ENCODE measurements at regions not wholly inside any gene's neighbourhood (a gene's known extent, or its start where the extent isn't known, plus 50 kb on each side); places are given as distances from the start of the nearest gene placed in this dataset.

DNA sequence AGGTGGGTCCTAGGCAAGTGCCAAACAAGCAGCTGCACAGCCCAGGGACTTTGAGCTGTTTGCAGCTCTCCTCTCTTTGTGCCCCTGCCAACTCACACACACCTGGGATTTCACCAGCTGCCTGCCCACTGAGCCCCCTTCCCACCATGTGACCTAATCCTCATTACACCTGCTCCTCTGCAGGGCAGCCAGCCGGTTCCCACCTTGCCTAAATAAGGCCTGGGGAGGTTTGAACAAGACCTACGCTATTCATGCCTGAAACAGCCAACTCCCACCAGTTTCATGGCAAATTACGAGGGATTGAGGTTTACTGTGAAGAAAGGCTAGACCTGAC lies 92.6 kb upstream of the SOX4 start:
- FAIRE-seq = no peak
- TF ChIP-seq POLR2A (IDR thresholded peaks at IDR 0.05; ENCODE audit: low read depth, low read length) = no peak
- DNase-seq (ENCODE audit: insufficient read length, low spot score) = no peak

DNA sequence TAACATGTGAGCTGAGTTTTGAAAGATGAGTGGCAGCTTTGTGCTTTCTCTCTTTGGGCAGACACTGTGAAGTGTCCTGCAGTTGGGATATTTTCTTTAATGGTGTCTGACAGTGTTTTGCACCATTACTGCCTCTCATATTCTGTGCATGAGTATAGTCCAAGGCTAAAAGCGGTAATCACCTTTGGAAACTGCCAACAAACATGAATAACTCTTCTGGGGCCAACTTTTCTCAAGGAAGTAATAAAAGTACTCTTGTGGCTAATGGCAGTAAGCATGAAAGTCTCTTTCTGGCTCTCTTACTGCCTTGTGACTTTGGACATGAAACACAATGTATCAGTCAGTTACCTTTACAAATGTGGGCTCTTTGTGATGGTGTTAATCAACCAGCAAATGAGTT lies 91.7 kb upstream of the SOX4 start:
- TF ChIP-seq POLR2A (IDR thresholded peaks at IDR 0.05; ENCODE audit: low read depth, low read length) = no peak
- FAIRE-seq (no peak), DNase-seq (ENCODE audit: insufficient read length, low spot score) (no peak)

DNA sequence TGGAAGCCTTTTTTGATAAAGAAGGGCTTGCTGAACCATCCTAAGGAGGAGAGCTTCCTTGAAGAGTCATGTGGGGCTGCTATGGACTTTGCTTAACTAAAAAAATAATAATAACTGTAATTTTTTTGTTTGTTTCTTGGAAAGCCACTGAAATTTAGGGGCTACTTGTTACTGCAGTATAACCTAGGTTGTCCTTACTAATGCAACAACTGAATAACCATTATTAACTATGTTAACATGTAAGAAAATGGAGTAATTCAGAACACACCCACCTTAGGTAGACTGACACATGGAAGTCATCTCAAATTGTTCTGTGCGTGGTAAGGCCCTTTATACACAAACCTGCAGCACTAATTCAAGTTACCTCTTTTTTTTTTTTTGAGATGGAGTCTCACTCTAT lies 90.9 kb upstream of the SOX4 start:
- no peak for FAIRE-seq
- TF ChIP-seq POLR2A (IDR thresholded peaks at IDR 0.05; ENCODE audit: low read depth, low read length) = no peak
- no peak for DNase-seq (ENCODE audit: insufficient read length, low spot score)

DNA sequence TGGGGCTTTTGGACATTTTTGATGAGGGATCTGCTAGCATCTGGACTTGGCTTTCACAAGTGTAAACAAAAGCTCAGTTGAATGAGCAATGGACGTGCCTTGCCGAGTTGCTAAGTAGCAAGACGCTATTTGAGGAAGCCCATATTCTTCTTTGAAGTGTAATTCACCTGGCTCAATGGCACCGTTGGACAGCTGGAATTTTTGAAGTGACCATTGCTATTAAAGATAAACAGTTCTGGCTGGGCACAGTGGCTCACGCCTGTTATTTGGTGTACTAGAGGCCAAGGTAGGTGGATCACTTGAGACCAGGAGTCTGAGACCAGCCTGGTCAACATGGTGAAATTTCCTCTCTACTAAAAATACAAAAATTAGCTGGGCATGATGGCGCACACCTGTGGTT lies 88.8 kb upstream of the SOX4 start:
- no peak for FAIRE-seq
- no peak for DNase-seq (ENCODE audit: insufficient read length, low spot score)
- TF ChIP-seq POLR2A (IDR thresholded peaks at IDR 0.05; ENCODE audit: low read depth, low read length) = no peak

DNA sequence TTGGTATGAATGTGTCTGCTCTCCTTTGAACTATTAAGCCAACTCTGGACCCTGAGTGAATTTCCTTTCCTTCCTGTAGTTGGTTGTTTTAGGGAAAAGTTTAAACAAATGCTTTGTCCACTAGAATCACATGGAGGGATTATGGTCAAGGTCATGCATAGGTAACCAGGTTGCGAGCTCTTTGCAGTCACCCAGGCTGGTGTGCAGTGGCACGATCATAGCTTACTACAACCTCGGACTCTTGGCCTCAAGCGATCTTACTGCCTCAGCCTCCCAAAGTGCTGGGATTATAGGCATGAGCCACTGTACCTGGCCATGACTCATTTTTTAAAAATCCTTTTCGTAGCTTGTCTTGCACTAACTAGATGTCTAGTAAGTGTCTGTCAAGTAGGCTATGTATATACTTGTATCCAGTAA lies 88.0 kb upstream of the SOX4 start:
- no peak for DNase-seq (ENCODE audit: insufficient read length, low spot score)
- TF ChIP-seq POLR2A (IDR thresholded peaks at IDR 0.05; ENCODE audit: low read depth, low read length) = no peak
- no peak for FAIRE-seq

DNA sequence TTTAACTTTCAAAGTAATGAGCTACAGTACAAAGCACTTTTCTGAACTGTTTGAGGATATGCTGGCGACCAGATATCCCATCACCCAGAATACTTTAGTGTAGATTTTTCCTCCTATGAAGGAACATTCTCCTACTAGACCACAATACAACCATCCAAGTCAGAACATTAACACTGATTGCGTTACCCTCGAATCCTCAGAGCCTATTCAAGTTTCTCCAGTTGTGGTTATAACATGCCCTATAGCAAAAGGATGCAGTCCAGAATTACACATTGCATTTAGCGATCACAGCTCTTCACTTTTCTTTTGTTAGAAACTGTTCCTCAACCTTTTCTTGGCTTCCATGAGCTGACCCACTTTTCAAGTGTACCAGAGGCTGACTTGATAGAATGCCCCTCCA lies 87.4 kb upstream of the SOX4 start:
- no peak for TF ChIP-seq POLR2A (IDR thresholded peaks at IDR 0.05; ENCODE audit: low read depth, low read length)
- DNase-seq (ENCODE audit: insufficient read length, low spot score) = no peak
- no peak for FAIRE-seq

DNA sequence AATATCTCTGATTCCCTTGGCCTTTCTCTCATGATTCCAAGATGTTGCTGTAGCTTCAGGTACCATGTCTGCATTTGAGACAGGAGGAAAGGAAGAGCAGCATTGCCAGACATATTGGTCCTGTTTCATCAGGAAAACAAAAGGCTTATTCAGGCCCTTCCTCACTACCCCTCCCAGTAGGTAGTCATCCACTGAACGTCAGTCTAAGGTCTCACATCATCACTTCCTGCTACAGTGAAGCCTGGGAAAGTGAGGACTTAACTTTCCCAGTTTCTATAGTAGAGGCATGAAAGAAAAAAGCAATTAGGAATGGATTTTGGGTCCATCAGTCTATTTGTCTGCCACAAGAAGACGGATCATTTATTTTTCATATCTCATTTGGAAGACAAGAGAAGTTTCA lies 85.7 kb upstream of the SOX4 start:
- DNase-seq (ENCODE audit: insufficient read length, low spot score) (no peak), FAIRE-seq (no peak)
- TF ChIP-seq POLR2A (IDR thresholded peaks at IDR 0.05; ENCODE audit: low read depth, low read length) = no peak

DNA sequence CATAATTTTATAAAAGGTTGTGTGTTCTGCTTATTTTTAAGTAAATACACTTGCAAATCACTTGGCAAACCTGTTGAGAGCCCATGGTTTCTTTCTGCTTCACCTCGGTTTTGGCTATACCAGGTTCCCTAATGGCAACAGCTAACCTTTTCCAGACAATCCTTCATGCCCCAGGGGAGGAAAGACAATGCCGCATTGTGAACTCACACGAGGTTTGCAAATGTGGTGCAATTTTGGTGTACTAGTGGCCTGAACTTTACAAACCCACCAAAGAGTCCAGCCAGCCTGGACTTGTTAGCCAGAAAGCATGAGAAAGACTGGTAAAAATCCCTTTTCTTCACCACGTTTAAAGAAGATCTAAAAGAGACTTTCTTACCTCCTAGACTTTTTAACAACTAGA lies 84.8 kb upstream of the SOX4 start:
- DNase-seq (ENCODE audit: insufficient read length, low spot score) = no peak
- no peak for FAIRE-seq

DNA sequence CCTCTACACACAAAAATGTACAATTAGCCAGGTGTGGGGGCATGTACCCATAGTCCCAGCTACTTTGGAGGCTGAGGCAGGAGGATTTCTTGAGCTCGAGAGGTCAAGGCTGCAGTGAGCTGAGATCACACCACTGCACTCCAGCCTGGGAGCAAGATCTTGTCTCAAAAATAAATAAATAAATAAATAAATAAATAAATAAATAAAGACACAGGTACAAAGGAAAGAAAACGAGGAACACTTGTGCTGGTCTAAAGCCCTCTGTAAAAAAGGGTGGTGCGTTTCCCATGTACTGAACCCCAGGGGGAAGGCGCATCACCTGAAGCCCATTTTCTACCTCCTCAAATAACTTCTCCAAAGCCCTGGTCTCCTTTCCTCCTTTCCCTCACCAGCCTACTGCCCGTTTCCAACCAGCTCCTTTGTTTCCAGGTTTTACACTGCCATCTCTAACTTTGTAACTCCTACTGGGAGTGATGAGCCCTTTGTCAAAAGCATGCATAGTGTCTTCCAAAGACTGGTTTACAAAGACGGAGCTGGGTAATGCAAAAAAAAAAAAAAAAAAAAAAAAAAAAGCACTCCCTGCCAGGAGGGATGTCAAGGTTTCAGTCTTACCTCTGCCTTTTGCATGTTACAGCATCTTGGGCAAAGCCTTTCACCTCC lies 81.5 kb upstream of the SOX4 start:
- TF ChIP-seq POLR2A (IDR thresholded peaks at IDR 0.05; ENCODE audit: low read depth, low read length) = no peak
- FAIRE-seq = no peak
- DNase-seq (ENCODE audit: insufficient read length, low spot score) = no peak

More for the DNA sequence above, 84.8 kb upstream of the SOX4 start:
- no peak for TF ChIP-seq POLR2A (IDR thresholded peaks at IDR 0.05; ENCODE audit: low read depth, low read length)

DNA sequence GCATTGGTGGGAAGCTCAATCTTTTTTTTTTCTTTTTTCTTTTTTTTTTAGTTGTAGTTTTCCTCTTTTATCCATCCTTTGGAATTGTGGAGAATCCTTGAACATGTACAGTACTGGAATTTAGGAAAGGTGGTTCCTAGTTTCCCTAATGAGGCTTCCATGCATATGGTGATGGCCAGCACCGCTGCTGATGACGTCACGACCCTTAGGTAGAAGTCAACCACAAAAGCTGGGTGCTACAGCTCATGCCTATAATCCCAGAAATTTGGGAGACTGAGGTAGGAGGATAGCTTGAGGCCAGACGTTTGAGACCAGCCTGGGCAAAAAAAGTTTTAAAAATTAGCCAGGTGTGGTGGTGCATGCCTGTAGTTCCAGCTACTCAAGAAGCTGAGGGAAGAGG lies 79.3 kb upstream of the SOX4 start:
- TF ChIP-seq POLR2A (IDR thresholded peaks at IDR 0.05; ENCODE audit: low read depth, low read length) = no peak
- FAIRE-seq (no peak), DNase-seq (ENCODE audit: insufficient read length, low spot score) (no peak)

DNA sequence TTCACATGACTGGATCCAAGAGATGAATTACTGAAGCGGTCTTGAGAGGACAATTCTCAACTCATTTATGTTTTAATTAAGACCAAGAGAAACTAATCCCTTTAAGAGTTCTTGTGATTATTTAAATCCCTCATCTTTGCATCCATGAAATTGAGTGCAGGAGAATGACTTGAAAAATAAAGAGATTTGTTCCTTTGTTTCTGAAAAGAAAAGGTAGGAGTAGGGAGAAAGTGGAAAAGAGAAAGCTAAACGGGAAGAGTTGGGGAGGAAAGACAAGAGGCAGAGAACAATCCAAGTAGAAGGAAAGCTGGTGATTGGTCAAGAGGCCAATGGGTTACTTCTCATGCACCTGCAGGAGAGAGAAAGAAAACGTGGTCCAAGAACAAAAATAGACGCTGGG lies 75.2 kb upstream of the SOX4 start:
- no peak for TF ChIP-seq POLR2A (IDR thresholded peaks at IDR 0.05; ENCODE audit: low read depth, low read length)
- FAIRE-seq = no peak
- no peak for DNase-seq (ENCODE audit: insufficient read length, low spot score)

DNA sequence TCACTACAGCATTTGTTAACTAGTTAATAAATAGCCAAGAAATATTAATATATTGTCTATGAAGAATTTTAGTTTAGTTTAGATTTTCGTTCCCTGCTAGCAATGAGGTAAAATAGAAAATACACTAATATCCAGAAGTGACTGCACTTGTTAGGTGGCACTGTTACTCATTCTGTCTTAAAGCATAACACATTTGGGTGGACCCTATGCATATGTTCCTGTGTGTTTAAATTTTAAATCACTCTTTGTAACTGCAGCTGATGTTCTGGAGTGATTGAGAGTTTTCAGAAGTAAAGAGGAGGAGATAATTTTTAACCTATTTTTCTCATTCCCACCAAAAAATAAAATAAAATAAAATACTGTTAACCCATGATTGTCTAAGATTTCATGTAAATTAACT lies 73.9 kb upstream of the SOX4 start:
- FAIRE-seq = no peak
- no peak for TF ChIP-seq POLR2A (IDR thresholded peaks at IDR 0.05; ENCODE audit: low read depth, low read length)
- no peak for DNase-seq (ENCODE audit: insufficient read length, low spot score)

DNA sequence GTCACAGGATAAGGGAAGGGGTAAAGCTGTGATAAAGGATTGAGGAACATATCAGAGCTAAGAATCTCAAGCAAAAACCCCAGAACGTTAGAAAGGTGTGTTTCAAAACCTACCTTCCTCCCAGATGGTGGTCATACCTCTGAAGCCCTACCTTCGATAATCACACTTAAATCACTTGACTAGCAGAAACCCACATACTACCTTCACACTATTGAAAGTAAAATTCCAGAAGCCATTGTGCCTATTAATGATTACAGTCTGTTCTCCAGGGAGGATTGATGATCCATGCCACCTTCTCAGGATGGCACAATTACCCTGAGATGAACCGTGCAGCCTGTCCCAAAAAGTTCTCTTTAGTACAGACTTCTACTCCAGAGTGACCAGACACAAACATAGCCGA lies 72.3 kb upstream of the SOX4 start:
- TF ChIP-seq POLR2A (IDR thresholded peaks at IDR 0.05; ENCODE audit: low read depth, low read length) = no peak
- FAIRE-seq (no peak), DNase-seq (ENCODE audit: insufficient read length, low spot score) (no peak)

DNA sequence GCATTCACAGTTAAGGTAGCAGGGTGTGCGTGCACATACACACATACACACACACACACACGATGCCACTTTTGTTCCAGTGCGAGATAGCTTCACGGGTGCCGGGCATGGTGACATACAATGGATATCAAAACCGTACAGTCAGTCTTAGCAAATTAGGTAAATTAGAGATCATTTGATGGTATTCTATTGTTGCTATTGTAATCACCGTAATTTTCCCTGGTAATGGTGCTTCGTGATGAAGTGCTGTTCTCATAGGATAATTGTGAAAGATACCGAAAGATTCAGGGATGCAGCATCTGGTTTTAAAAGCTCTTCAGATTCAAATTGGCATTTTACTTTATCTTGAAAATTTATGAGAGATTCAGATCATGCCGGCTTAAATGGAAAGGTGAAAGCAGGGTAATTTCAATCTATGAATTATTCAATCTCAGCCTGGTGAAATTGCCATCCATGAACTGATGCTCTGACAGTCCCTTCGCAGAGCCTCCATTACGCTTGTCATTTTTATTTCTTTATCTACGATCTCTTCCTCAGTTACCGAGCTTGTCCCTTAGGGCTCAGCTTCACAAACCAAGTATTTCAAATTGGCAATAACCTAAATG lies 71.3 kb upstream of the SOX4 start:
- DNase-seq (ENCODE audit: insufficient read length, low spot score) (no peak), FAIRE-seq (no peak)
- no peak for TF ChIP-seq POLR2A (IDR thresholded peaks at IDR 0.05; ENCODE audit: low read depth, low read length)

DNA sequence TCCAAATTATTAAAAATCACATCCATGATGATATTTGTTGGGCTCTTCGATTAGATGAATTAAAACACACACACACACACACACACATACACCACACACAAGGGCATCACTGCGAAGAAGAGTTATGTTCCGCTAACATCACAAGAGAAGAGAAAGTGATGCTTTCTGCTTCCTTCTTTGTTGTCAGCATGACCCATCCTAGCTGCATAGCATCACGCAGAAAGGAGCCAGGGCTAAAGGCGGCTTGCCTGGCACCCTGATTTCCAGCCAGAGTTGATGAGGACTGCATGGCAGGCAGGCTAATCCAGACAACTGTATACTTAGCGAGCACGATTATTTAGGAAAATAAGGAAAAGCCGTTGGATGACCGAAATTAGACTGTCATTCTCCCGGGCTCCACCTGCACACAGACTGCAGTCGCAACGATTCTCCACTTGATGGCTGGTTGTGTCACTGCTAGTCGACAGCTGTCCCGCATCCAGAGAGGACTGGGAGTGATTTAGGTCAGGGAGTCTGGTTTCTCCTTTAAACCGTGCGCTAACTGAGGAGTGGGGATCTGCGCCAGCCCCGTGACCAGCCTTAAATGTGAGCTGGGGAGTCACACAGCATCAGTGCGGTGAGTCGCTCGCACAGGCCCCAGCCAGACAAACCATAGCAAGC lies 70.6 kb upstream of the SOX4 start:
- DNase-seq (ENCODE audit: insufficient read length, low spot score) = no peak
- FAIRE-seq = no peak
- no peak for TF ChIP-seq POLR2A (IDR thresholded peaks at IDR 0.05; ENCODE audit: low read depth, low read length)

Data from H54 (cell line).